ENCODE measurements at regions not wholly inside any gene's neighbourhood (a gene's known extent, or its start where the extent isn't known, plus 50 kb on each side); places are given as distances from the start of the nearest gene placed in this dataset.
"Not testable (repeated sequence)": the region's sequence is repeated elsewhere in the genome, so short reads cannot be mapped to it uniquely, and the experiment has no call there.

- not testable (repeated sequence) for TF ChIP-seq SMC3 (IDR thresholded peaks at IDR 0.05; ENCODE audit: low read depth, low read length); CTCF (conservative IDR thresholded peaks at IDR 0.05; ENCODE audit: low read depth, low read length); POLR2A (IDR thresholded peaks at IDR 0.05; ENCODE audit: low read depth, low read length); MXI1 (IDR thresholded peaks at IDR 0.05; ENCODE audit: borderline replicate concordance, low read depth, low read length); RFX5 (IDR thresholded peaks at IDR 0.05; ENCODE audit: low read depth, low read length); NFE2L2 (IDR thresholded peaks at IDR 0.05; ENCODE audit: low read depth, low read length); MAZ (IDR thresholded peaks at IDR 0.05; ENCODE audit: borderline replicate concordance, low read depth, low read length); BHLHE40 (IDR thresholded peaks at IDR 0.05; ENCODE audit: low read depth, low read length)
Observed at GRCh38 chr15:84397066-84397465, 161.5 kb downstream of the GOLGA6L4 start.

All from IMR-90 (cell line).